ENCODE measurements at regions not wholly inside any gene's neighbourhood (a gene's known extent, or its start where the extent isn't known, plus 50 kb on each side); places are given as distances from the start of the nearest gene placed in this dataset.

DNA sequence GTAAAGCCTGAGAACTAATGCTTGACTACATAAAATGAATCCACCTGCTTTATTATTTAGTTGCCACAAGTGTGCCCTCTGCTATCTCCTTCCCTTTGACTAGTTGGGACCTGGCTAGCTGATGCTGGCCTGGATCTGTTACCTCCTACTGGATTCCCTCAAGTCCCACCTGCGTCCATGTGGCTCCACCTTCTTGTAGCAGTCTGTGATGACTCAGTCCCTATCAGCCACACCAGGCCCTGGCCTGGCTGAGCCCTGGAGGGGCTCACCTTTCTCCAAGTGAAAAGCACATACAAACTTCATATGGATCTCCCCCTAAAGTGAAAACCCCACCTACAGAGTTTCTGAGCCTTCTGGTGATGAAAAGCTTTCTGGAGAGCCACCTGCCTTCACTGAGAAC, 611.4 kb downstream of the SEMA5A start:
- Histone ChIP-seq H3K4me2 (ENCODE audit: control insufficient read depth, extremely low read depth, insufficient read depth, low read depth, low read length) (no peak overlapping the region), H3K79me2 (ENCODE audit: control insufficient read depth, insufficient read depth, low read length) (no peaks in the 10 kb centered on the region), H3K9me3 (ENCODE audit: control insufficient read depth, low read depth, low read length) (no peaks in the 10 kb centered on the region), H3K9me1 (ENCODE audit: control insufficient read depth, extremely low read depth, insufficient read depth, low read length) (no peaks in the 10 kb centered on the region), H3K27ac (ENCODE audit: control insufficient read depth, insufficient read depth, low read length) (no peak overlapping the region), H2AFZ (ENCODE audit: control insufficient read depth, low read length) (no peak overlapping the region), H3K27me3 (ENCODE audit: control insufficient read depth, extremely low read depth, insufficient read depth, low read length) (no peaks in the 10 kb centered on the region), H3K36me3 (ENCODE audit: control insufficient read depth in 2 of 2, extremely low read depth in 1 of 2, insufficient read depth in 2 of 2, low read length in 2 of 2) (no peaks in the 10 kb centered on the region), H3K4me1 (ENCODE audit: control insufficient read depth, extremely low read depth, insufficient read depth, low read length) (no peaks in the 10 kb centered on the region), H4K20me1 (ENCODE audit: control insufficient read depth, extremely low read depth, insufficient read depth, low read length) (no peaks in the 10 kb centered on the region), H3K4me3 (ENCODE audit: control insufficient read depth in 2 of 3, extremely low read depth in 1 of 3, insufficient read depth in 2 of 3, low read depth in 1 of 3, low read length in 3 of 3) (no peak overlapping the region), H3K9ac (ENCODE audit: control insufficient read depth, extremely low read depth, insufficient read depth, low read length) (no peak overlapping the region)
- DNase-seq (ENCODE audit: low read depth, low spot score) = no peak
- TF ChIP-seq EZH2 (IDR thresholded peaks at IDR 0.05; ENCODE audit: low read length) (no peak), CTCF (optimal IDR thresholded peaks at IDR 0.05 in 1 of 3, IDR thresholded peaks at IDR 0.05 in 1 of 3, conservative IDR thresholded peaks at IDR 0.05 in 1 of 3; ENCODE audit: extremely low read depth in 1 of 3, insufficient read depth in 2 of 3, low read length in 3 of 3) (no peak)
- dilution Hi-C loops (cut with MboI; ENCODE audit: extremely low pct_ligation_motif_present, low sequenced_read_pairs) = no loop called here
- FAIRE-seq = no peak

DNA sequence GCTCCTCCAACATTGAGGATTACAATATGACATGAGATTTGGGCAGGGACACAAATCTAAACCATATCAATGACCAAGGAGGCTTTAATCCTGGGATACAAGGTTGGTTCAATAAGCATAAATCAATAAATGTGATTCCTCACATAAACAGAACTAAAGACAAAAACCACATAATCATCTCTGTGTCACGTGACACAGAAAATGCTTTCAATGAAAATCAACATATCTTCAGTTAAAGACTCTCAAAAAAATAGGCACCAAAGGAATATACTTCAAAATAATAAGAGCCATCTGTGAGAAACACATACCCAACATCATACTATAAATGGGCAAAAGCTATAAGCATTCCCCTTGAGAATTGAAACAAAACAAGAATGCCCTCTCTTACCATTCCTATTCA, 604.9 kb downstream of the SEMA5A start:
- no peaks in the 10 kb centered on the region for H3K9me1 ChIP-seq (ENCODE audit: control insufficient read depth, extremely low read depth, insufficient read depth, low read length)
- no peaks in the 10 kb centered on the region for H4K20me1 ChIP-seq (ENCODE audit: control insufficient read depth, extremely low read depth, insufficient read depth, low read length)
- no peak overlapping the region for H3K9ac ChIP-seq (ENCODE audit: control insufficient read depth, extremely low read depth, insufficient read depth, low read length)
- no peak overlapping the region for H3K4me3 ChIP-seq (ENCODE audit: control insufficient read depth in 2 of 3, extremely low read depth in 1 of 3, insufficient read depth in 2 of 3, low read depth in 1 of 3, low read length in 3 of 3)
- dilution Hi-C loops (cut with MboI; ENCODE audit: extremely low pct_ligation_motif_present, low sequenced_read_pairs) = no loop called here
- H3K79me2 ChIP-seq (ENCODE audit: control insufficient read depth, insufficient read depth, low read length) = no peaks in the 10 kb centered on the region
- no peak overlapping the region for H3K27ac ChIP-seq (ENCODE audit: control insufficient read depth, insufficient read depth, low read length)
- FAIRE-seq (no peak), DNase-seq (ENCODE audit: low read depth, low spot score) (no peak)
- no peak overlapping the region for H2AFZ ChIP-seq (ENCODE audit: control insufficient read depth, low read length)
- H3K4me2 ChIP-seq (ENCODE audit: control insufficient read depth, extremely low read depth, insufficient read depth, low read depth, low read length) = no peak overlapping the region
- no peak for TF ChIP-seq CTCF (optimal IDR thresholded peaks at IDR 0.05 in 1 of 3, IDR thresholded peaks at IDR 0.05 in 1 of 3, conservative IDR thresholded peaks at IDR 0.05 in 1 of 3; ENCODE audit: extremely low read depth in 1 of 3, insufficient read depth in 2 of 3, low read length in 3 of 3)
- no peak for TF ChIP-seq EZH2 (IDR thresholded peaks at IDR 0.05; ENCODE audit: low read length)
- H3K36me3 ChIP-seq (ENCODE audit: control insufficient read depth in 2 of 2, extremely low read depth in 1 of 2, insufficient read depth in 2 of 2, low read length in 2 of 2) = no peaks in the 10 kb centered on the region
- no peaks in the 10 kb centered on the region for H3K4me1 ChIP-seq (ENCODE audit: control insufficient read depth, extremely low read depth, insufficient read depth, low read length)
- H3K27me3 ChIP-seq (ENCODE audit: control insufficient read depth, extremely low read depth, insufficient read depth, low read length) = no peaks in the 10 kb centered on the region
- no peaks in the 10 kb centered on the region for H3K9me3 ChIP-seq (ENCODE audit: control insufficient read depth, low read depth, low read length)

Measured in keratinocyte (primary cell).